Epithelial cell of proximal tubule (primary cell): ENCODE measurements at regions not wholly inside any gene's neighbourhood (a gene's known extent, or its start where the extent isn't known, plus 50 kb on each side); places are given as distances from the start of the nearest gene placed in this dataset.

Experiments used
- DNase-seq: peaks from one replicate; pipeline ENCODE4 v3.0.0-alpha.2; 2011; ENCODE audit warnings: low read depth
- H3K4me3 ChIP-seq: 2 replicates; pipeline ENCODE4 v1.5.1; 2011; ENCODE audit warnings: low read depth, mild to moderate bottlenecking, low read length
- CTCF ChIP-seq: conservative IDR thresholded peaks from 2 replicates; pipeline ENCODE4 v1.5.1; 2012; ENCODE audit warnings: low read depth, mild to moderate bottlenecking, low read length

GRCh38 chr1:4086921-4087320 lies 186.8 kb upstream of the C1orf174 start:
- no peak for TF ChIP-seq CTCF
- no peak for DNase-seq
- no peak overlapping the region for H3K4me3 ChIP-seq

- no peak for DNase-seq
- no peak overlapping the region for H3K4me3 ChIP-seq
- no peak for TF ChIP-seq CTCF
These were observed 187.7 kb upstream of the C1orf174 start for GRCh38 chr1:4087530-4088420.

- no peak overlapping the region for H3K4me3 ChIP-seq
- no peak for DNase-seq
- no peak for TF ChIP-seq CTCF
These were observed 188.6 kb upstream of the C1orf174 start for GRCh38 chr1:4088676-4089075.

GRCh38 chr1:4089421-4090175 lies 189.5 kb upstream of the C1orf174 start:
- TF ChIP-seq CTCF: no peak
- H3K4me3 ChIP-seq: no peak overlapping the region
- DNase-seq: no peak

- no peak for DNase-seq
- H3K4me3 ChIP-seq: no peak overlapping the region
- no peak for TF ChIP-seq CTCF
These were observed 190.5 kb upstream of the C1orf174 start for GRCh38 chr1:4090556-4090955.

- H3K4me3 ChIP-seq: no peak overlapping the region
- TF ChIP-seq CTCF: no peak
These were observed 191.0 kb upstream of the C1orf174 start for GRCh38 chr1:4090976-4091660.

More at GRCh38 chr1:4090976-4091660, 191.0 kb upstream of the C1orf174 start:
- DNase-seq: no peak
